ENCODE measurements at regions not wholly inside any gene's neighbourhood (a gene's known extent, or its start where the extent isn't known, plus 50 kb on each side); places are given as distances from the start of the nearest gene placed in this dataset.
A peak's percentile ranks its signal among the peaks of the same experiment; 100 is the strongest.

- no peak for FAIRE-seq
- no peak for DNase-seq (ENCODE audit: low spot score)
Observed at GRCh38 chr12:66045506-66045905, 85.0 kb downstream of the LLPH start.

- FAIRE-seq (no peak), DNase-seq (ENCODE audit: low spot score) (no peak)
Observed at GRCh38 chr12:66044731-66045130, 85.8 kb downstream of the LLPH start.

- DNase-seq (ENCODE audit: low spot score) (no peak), FAIRE-seq (no peak)
Observed at GRCh38 chr12:66043035-66043434, 87.5 kb downstream of the LLPH start.

- DNase-seq (ENCODE audit: low spot score), result no peak
- FAIRE-seq, result no peak
Observed at GRCh38 chr12:66041651-66042363, 88.7 kb downstream of the LLPH start.

GRCh38 chr12:66036317-66036716 lies 94.2 kb downstream of the LLPH start:
- DNase-seq (ENCODE audit: low spot score) (peak; percentile 93), FAIRE-seq (peak; percentile 91)

GRCh38 chr12:66035288-66035966 lies 95.1 kb downstream of the LLPH start:
- DNase-seq (ENCODE audit: low spot score) (peak; percentile 21), FAIRE-seq (peak; percentile 25)

GRCh38 chr12:66033151-66033550 lies 97.4 kb downstream of the LLPH start:
- FAIRE-seq, result no peak
- DNase-seq (ENCODE audit: low spot score), result no peak

GRCh38 chr12:66032739-66033138 lies 97.8 kb downstream of the LLPH start:
- no peak for FAIRE-seq
- no peak for DNase-seq (ENCODE audit: low spot score)

- DNase-seq (ENCODE audit: low spot score) (no peak), FAIRE-seq (no peak)
Observed at GRCh38 chr12:66030217-66030781, 100.3 kb downstream of the LLPH start.

- DNase-seq (ENCODE audit: low spot score) (no peak), FAIRE-seq (no peak)
Observed at GRCh38 chr12:66028390-66028789, 102.2 kb downstream of the LLPH start.

GRCh38 chr12:66025477-66025876 lies 105.1 kb downstream of the LLPH start:
- no peak for FAIRE-seq

GRCh38 chr12:66024949-66025348 lies 105.6 kb downstream of the LLPH start:
- DNase-seq (ENCODE audit: low spot score), result no peak
- FAIRE-seq, result no peak

More at GRCh38 chr12:66025477-66025876, 105.1 kb downstream of the LLPH start:
- no peak for DNase-seq (ENCODE audit: low spot score)

- DNase-seq (ENCODE audit: low spot score) (no peak), FAIRE-seq (no peak)
Observed at GRCh38 chr12:66020481-66020880, 110.1 kb downstream of the LLPH start.

GRCh38 chr12:66017736-66018135 lies 112.8 kb downstream of the LLPH start:
- FAIRE-seq, result no peak
- DNase-seq (ENCODE audit: low spot score), result no peak
